ENCODE measurements at regions not wholly inside any gene's neighbourhood (a gene's known extent, or its start where the extent isn't known, plus 50 kb on each side); places are given as distances from the start of the nearest gene placed in this dataset.

- DNase-seq (ENCODE audit: low read depth in 1 of 2, low spot score in 1 of 2): no peak
- Histone ChIP-seq H3K4me3 (replicated peaks; ENCODE audit: insufficient read depth, low read length) (no peak overlapping the region), H3K27me3 (ENCODE audit: insufficient read depth, poor library complexity, severe bottlenecking) (no peaks in the 10 kb centered on the region), H3K27ac (replicated peaks) (no peak overlapping the region)
- TF ChIP-seq REST (IDR thresholded peaks at IDR 0.05; ENCODE audit: insufficient replicate concordance, low read depth) (no peak), CTCF (IDR thresholded peaks at IDR 0.05; ENCODE audit: insufficient read depth, low read length) (no peak), GABPA (IDR thresholded peaks at IDR 0.05; ENCODE audit: low read depth) (no peak), SPI1 (IDR thresholded peaks at IDR 0.05; ENCODE audit: borderline replicate concordance, low read depth) (no peak), POLR2AphosphoS5 (IDR thresholded peaks at IDR 0.05; ENCODE audit: low read depth) (no peak)
Observed at GRCh38 chr2:14751581-14751980, 119.1 kb downstream of the LRATD1 start.

GRCh38 chr2:14752295-14752694, 119.8 kb downstream of the LRATD1 start:
- DNase-seq (ENCODE audit: low read depth in 1 of 2, low spot score in 1 of 2): no peak
- H3K27ac ChIP-seq (replicated peaks): no peak overlapping the region
- no peaks in the 10 kb centered on the region for H3K27me3 ChIP-seq (ENCODE audit: insufficient read depth, poor library complexity, severe bottlenecking)
- TF ChIP-seq POLR2AphosphoS5 (IDR thresholded peaks at IDR 0.05; ENCODE audit: low read depth) (no peak), REST (IDR thresholded peaks at IDR 0.05; ENCODE audit: insufficient replicate concordance, low read depth) (no peak), SPI1 (IDR thresholded peaks at IDR 0.05; ENCODE audit: borderline replicate concordance, low read depth) (no peak), GABPA (IDR thresholded peaks at IDR 0.05; ENCODE audit: low read depth) (no peak), CTCF (IDR thresholded peaks at IDR 0.05; ENCODE audit: insufficient read depth, low read length) (no peak)
- no peak overlapping the region for H3K4me3 ChIP-seq (replicated peaks; ENCODE audit: insufficient read depth, low read length)

- Histone ChIP-seq H3K27me3 (ENCODE audit: insufficient read depth, poor library complexity, severe bottlenecking) (no peaks in the 10 kb centered on the region), H3K27ac (replicated peaks) (no peak overlapping the region), H3K4me3 (replicated peaks; ENCODE audit: insufficient read depth, low read length) (no peak overlapping the region)
- TF ChIP-seq POLR2AphosphoS5 (IDR thresholded peaks at IDR 0.05; ENCODE audit: low read depth): no peak
- no peak for TF ChIP-seq CTCF (IDR thresholded peaks at IDR 0.05; ENCODE audit: insufficient read depth, low read length)
- TF ChIP-seq SPI1 (IDR thresholded peaks at IDR 0.05; ENCODE audit: borderline replicate concordance, low read depth): no peak
- TF ChIP-seq GABPA (IDR thresholded peaks at IDR 0.05; ENCODE audit: low read depth): no peak
- TF ChIP-seq REST (IDR thresholded peaks at IDR 0.05; ENCODE audit: insufficient replicate concordance, low read depth): no peak
- no peak for DNase-seq (ENCODE audit: low read depth in 1 of 2, low spot score in 1 of 2)
Observed at GRCh38 chr2:14756122-14756541, 123.6 kb downstream of the LRATD1 start.

All from HL-60 (cell line).